Calu3 (cell line): ENCODE measurements at regions not wholly inside any gene's neighbourhood (a gene's known extent, or its start where the extent isn't known, plus 50 kb on each side); places are given as distances from the start of the nearest gene placed in this dataset.
A peak's percentile ranks its signal among the peaks of the same experiment; 100 is the strongest.

Experiments used
- BruUV-seq: library from RNA; stranded (reverse); fragments of 400-500 nt; replicated peaks from 2 replicates; lab custom pipeline; 2021; lab: Mats Ljungman, UMichigan
- CTCF ChIA-PET: fragments of 300-600 bp; sonication (Branson Sonifier 250); formaldehyde crosslinking; loops from one replicate; lab custom pipeline; 2022; ENCODE audit warnings: antibody characterized with exemption; lab: Charles Lee
- DNase-seq: peaks from one replicate; pipeline ENCODE4 v3.0.0; 2022
- H3K27ac Mint-ChIP-seq: one replicate; pipeline ENCODE4 v1.8.0; 2022; ENCODE audit warnings: mixed read lengths; ENCODE audit not compliant: unreplicated experiment
- H3K27me3 Mint-ChIP-seq: one replicate; pipeline ENCODE4 v1.8.0; 2022; ENCODE audit warnings: mixed read lengths; ENCODE audit not compliant: unreplicated experiment
- H3K36me3 Mint-ChIP-seq: one replicate; pipeline ENCODE4 v1.8.0; 2022; ENCODE audit warnings: mild to moderate bottlenecking, moderate library complexity, mixed read lengths; ENCODE audit not compliant: insufficient read depth, unreplicated experiment
- H3K4me1 Mint-ChIP-seq: one replicate; pipeline ENCODE4 v1.8.0; 2022; ENCODE audit warnings: mild to moderate bottlenecking, low read depth, mixed read lengths; ENCODE audit not compliant: unreplicated experiment
- H3K4me3 Mint-ChIP-seq: one replicate; pipeline ENCODE4 v1.8.0; 2022; ENCODE audit warnings: mild to moderate bottlenecking, low read depth, moderate library complexity, mixed read lengths; ENCODE audit not compliant: unreplicated experiment
- H3K9me3 Mint-ChIP-seq: one replicate; pipeline ENCODE4 v1.8.0; 2022; ENCODE audit warnings: low read depth, mixed read lengths; ENCODE audit not compliant: unreplicated experiment
- CTCF ChIP-seq: fragments of 200-600 bp; IDR thresholded peaks from one replicate; pipeline ENCODE4 v1.8.0; 2022; ENCODE audit warnings: antibody characterized with exemption; ENCODE audit not compliant: unreplicated experiment
- intact Hi-C: fragments of 100-400 bp; cut with micrococcal nuclease; formaldehyde crosslinking; loops from one replicate; pipeline ENCODE4 v1.10.0; 2022; ENCODE audit not compliant: unreplicated experiment

- Mint-ChIP-seq H3K27me3 (no peaks in the 10 kb centered on the region), H3K4me1 (no peaks in the 10 kb centered on the region), H3K36me3 (no peaks in the 10 kb centered on the region), H3K27ac (no peak overlapping the region), H3K4me3 (no peak overlapping the region), H3K9me3 (no peaks in the 10 kb centered on the region)
- TF ChIP-seq CTCF = no peak
- no TSS peak for BruUV-seq
- intact Hi-C loops = loop anchor here (10.0 kb wide), 1 partner anchor 201 kb away; the partner anchor contains the start of gene MAN2A1
- DNase-seq = no peak
- CTCF ChIA-PET = no interaction called here
These were observed 73.7 kb upstream of the PJA2 start for GRCh38 chr5:109483395-109483971.

GRCh38 chr5:109482748-109483147 lies 73.0 kb upstream of the PJA2 start:
- CTCF ChIA-PET = no interaction called here
- no peaks in the 10 kb centered on the region for H3K4me1 Mint-ChIP-seq
- intact Hi-C loops = loop anchor here (10.0 kb wide), 1 partner anchor 202 kb away; the partner anchor contains the start of gene MAN2A1
- H3K4me3 Mint-ChIP-seq = no peak overlapping the region
- BruUV-seq = no TSS peak
- H3K9me3 Mint-ChIP-seq = no peaks in the 10 kb centered on the region
- DNase-seq = no peak
- H3K36me3 Mint-ChIP-seq = no peaks in the 10 kb centered on the region
- H3K27ac Mint-ChIP-seq = no peak overlapping the region
- H3K27me3 Mint-ChIP-seq = no peaks in the 10 kb centered on the region
- no peak for TF ChIP-seq CTCF

- no peak for DNase-seq
- Mint-ChIP-seq H3K4me1 (no peaks in the 10 kb centered on the region), H3K36me3 (no peaks in the 10 kb centered on the region), H3K27me3 (no peaks in the 10 kb centered on the region), H3K27ac (no peak overlapping the region), H3K9me3 (no peaks in the 10 kb centered on the region), H3K4me3 (no peak overlapping the region)
- peak; percentile 29 for TF ChIP-seq CTCF
- CTCF ChIA-PET = no interaction called here
- intact Hi-C loops = loop anchor here (1.0 to 10.0 kb wide), 4 partner anchors 385 to 957 kb away; no protein-coding TSS in a partner anchor
- BruUV-seq = no TSS peak
These were observed 69.6 kb upstream of the PJA2 start for GRCh38 chr5:109479260-109479860.

GRCh38 chr5:109478830-109479229 lies 69.1 kb upstream of the PJA2 start:
- CTCF ChIA-PET = no interaction called here
- no peak for TF ChIP-seq CTCF
- no TSS peak for BruUV-seq

More at GRCh38 chr5:109478830-109479229, 69.1 kb upstream of the PJA2 start:
- no peaks in the 10 kb centered on the region for H3K4me1 Mint-ChIP-seq
- no peak overlapping the region for H3K4me3 Mint-ChIP-seq
- no peak overlapping the region for H3K27ac Mint-ChIP-seq
- H3K36me3 Mint-ChIP-seq = no peaks in the 10 kb centered on the region
- no peak for DNase-seq
- H3K9me3 Mint-ChIP-seq = no peaks in the 10 kb centered on the region
- intact Hi-C loops = loop anchor here (1.0 to 10.0 kb wide), 4 partner anchors 384 to 957 kb away; no protein-coding TSS in a partner anchor
- no peaks in the 10 kb centered on the region for H3K27me3 Mint-ChIP-seq
